ENCODE measurements at regions not wholly inside any gene's neighbourhood (a gene's known extent, or its start where the extent isn't known, plus 50 kb on each side); places are given as distances from the start of the nearest gene placed in this dataset.

DNA sequence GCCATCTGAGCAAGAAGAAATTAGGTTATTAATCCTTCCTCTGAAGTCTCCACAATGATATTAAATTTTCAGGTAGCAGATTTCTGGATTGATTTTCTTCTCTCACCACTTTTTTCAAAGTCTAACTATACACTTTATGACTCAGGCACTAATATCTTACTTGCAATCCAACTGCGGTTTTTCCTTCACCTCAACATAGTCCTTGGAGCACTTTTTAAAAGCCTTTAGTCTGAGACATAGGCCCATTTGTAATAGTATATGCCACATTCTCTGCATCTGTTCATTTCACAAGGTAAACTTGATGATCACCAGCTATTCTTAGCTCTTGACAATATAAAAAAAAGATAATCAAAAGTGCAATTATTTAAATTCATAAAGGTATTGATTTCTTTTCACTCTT, 55.9 kb upstream of the EDNRA start:
- TF ChIP-seq, protein P1, sequence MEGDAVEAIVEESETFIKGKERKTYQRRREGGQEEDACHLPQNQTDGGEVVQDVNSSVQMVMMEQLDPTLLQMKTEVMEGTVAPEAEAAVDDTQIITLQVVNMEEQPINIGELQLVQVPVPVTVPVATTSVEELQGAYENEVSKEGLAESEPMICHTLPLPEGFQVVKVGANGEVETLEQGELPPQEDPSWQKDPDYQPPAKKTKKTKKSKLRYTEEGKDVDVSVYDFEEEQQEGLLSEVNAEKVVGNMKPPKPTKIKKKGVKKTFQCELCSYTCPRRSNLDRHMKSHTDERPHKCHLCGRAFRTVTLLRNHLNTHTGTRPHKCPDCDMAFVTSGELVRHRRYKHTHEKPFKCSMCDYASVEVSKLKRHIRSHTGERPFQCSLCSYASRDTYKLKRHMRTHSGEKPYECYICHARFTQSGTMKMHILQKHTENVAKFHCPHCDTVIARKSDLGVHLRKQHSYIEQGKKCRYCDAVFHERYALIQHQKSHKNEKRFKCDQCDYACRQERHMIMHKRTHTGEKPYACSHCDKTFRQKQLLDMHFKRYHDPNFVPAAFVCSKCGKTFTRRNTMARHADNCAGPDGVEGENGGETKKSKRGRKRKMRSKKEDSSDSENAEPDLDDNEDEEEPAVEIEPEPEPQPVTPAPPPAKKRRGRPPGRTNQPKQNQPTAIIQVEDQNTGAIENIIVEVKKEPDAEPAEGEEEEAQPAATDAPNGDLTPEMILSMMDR (IDR thresholded peaks at IDR 0.05), result no peak
- TF ChIP-seq POLR2AphosphoS5 (IDR thresholded peaks at IDR 0.05), result no peak
- TF ChIP-seq POLR2A (IDR thresholded peaks at IDR 0.05), result no peak
- no peak for TF ChIP-seq EP300 (IDR thresholded peaks at IDR 0.05; ENCODE audit: low read depth)
